Colonic mucosa (tissue), 4 donors: ENCODE measurements at regions not wholly inside any gene's neighbourhood (a gene's known extent, or its start where the extent isn't known, plus 50 kb on each side); places are given as distances from the start of the nearest gene placed in this dataset.

Experiments
- DNase-seq: peaks from one replicate; pipeline ENCODE4 v3.0.0-alpha.2; 2020
- H3K27ac ChIP-seq: fragments of 200-600 bp; one replicate; pipeline ENCODE4 v1.8.0; 2021
- H3K27me3 ChIP-seq: fragments of 200-600 bp; one replicate; pipeline ENCODE4 v1.8.0; 2021
- H3K36me3 ChIP-seq: fragments of 200-600 bp; one replicate; pipeline ENCODE4 v1.8.0; 2021
- H3K4me1 ChIP-seq: fragments of 200-600 bp; one replicate; pipeline ENCODE4 v1.8.0; 2021; ENCODE audit warnings: mild to moderate bottlenecking
- H3K4me3 ChIP-seq: fragments of 200-600 bp; one replicate; pipeline ENCODE4 v1.8.0; 2021
- H3K9ac ChIP-seq, 2 donors: one replicate each; pipeline ENCODE4 v1.7.0; 2013; ENCODE audit warnings: control low read depth in 2 of 2, low read depth in 2 of 2, low read length in 2 of 2
- H3K9me3 ChIP-seq: fragments of 200-600 bp; one replicate; pipeline ENCODE4 v1.8.0; 2021
- CTCF ChIP-seq: fragments of 200-600 bp; IDR thresholded peaks from one replicate; pipeline ENCODE4 v1.8.0; 2022; ENCODE audit warnings: antibody characterized with exemption, mild to moderate bottlenecking
- intact Hi-C: fragments of 100-400 bp; cut with DNase I; formaldehyde crosslinking; loops from one replicate; pipeline ENCODE4 v1.14.1; 2022
- donor health status: healthy.
- donor health status: DM: no; HTN: no; CAD: no.
- donor health status: DM: no; HTN: no; CAD: no.

- Histone ChIP-seq H3K9ac (no peak overlapping the region), H3K4me1 (no peaks in the 10 kb centered on the region), H3K4me3 (no peak overlapping the region), H3K36me3 (no peaks in the 10 kb centered on the region), H3K27ac (peak overlapping the region; percentile 50), H3K9me3 (no peaks in the 10 kb centered on the region), H3K27me3 (no peaks in the 10 kb centered on the region)
- no peak for TF ChIP-seq CTCF
- intact Hi-C loops: no loop called here
- no peak for DNase-seq
These were observed 668.2 kb downstream of the DOK5 start for GRCh38 chr20:55143601-55144000.

GRCh38 chr20:55142932-55143331 lies 667.5 kb downstream of the DOK5 start:
- intact Hi-C loops: no loop called here
- H3K27ac ChIP-seq: peak overlapping the region; percentile 50
- TF ChIP-seq CTCF: no peak

GRCh38 chr20:55140631-55141030 lies 665.2 kb downstream of the DOK5 start:
- H3K4me1 ChIP-seq: no peaks in the 10 kb centered on the region
- H3K4me3 ChIP-seq: no peak overlapping the region
- DNase-seq: no peak
- H3K9ac ChIP-seq: no peak overlapping the region
- intact Hi-C loops: no loop called here
- H3K9me3 ChIP-seq: no peaks in the 10 kb centered on the region
- H3K27ac ChIP-seq: no peak overlapping the region
- no peaks in the 10 kb centered on the region for H3K36me3 ChIP-seq
- no peaks in the 10 kb centered on the region for H3K27me3 ChIP-seq
- no peak for TF ChIP-seq CTCF

More at GRCh38 chr20:55142932-55143331, 667.5 kb downstream of the DOK5 start:
- Histone ChIP-seq H3K36me3 (no peaks in the 10 kb centered on the region), H3K9ac (no peak overlapping the region), H3K4me1 (no peaks in the 10 kb centered on the region), H3K4me3 (no peak overlapping the region), H3K9me3 (no peaks in the 10 kb centered on the region), H3K27me3 (no peaks in the 10 kb centered on the region)
- no peak for DNase-seq

GRCh38 chr20:55139173-55139765 lies 663.9 kb downstream of the DOK5 start:
- Histone ChIP-seq H3K36me3 (no peaks in the 10 kb centered on the region), H3K9ac (no peak overlapping the region), H3K27ac (no peak overlapping the region), H3K27me3 (no peaks in the 10 kb centered on the region), H3K9me3 (no peaks in the 10 kb centered on the region), H3K4me3 (no peak overlapping the region), H3K4me1 (no peaks in the 10 kb centered on the region)
- intact Hi-C loops: no loop called here
- DNase-seq: no peak
- TF ChIP-seq CTCF: no peak

- H3K27ac ChIP-seq: no peak overlapping the region
- H3K4me1 ChIP-seq: no peaks in the 10 kb centered on the region
These were observed 660.5 kb downstream of the DOK5 start for GRCh38 chr20:55135923-55136322.

More at GRCh38 chr20:55135923-55136322, 660.5 kb downstream of the DOK5 start:
- H3K9me3 ChIP-seq: no peaks in the 10 kb centered on the region
- intact Hi-C loops: no loop called here
- no peak overlapping the region for H3K9ac ChIP-seq
- DNase-seq: no peak
- no peaks in the 10 kb centered on the region for H3K36me3 ChIP-seq
- H3K4me3 ChIP-seq: no peak overlapping the region
- TF ChIP-seq CTCF: no peak
- no peaks in the 10 kb centered on the region for H3K27me3 ChIP-seq
